ENCODE measurements at regions not wholly inside any gene's neighbourhood (a gene's known extent, or its start where the extent isn't known, plus 50 kb on each side); places are given as distances from the start of the nearest gene placed in this dataset.

DNA sequence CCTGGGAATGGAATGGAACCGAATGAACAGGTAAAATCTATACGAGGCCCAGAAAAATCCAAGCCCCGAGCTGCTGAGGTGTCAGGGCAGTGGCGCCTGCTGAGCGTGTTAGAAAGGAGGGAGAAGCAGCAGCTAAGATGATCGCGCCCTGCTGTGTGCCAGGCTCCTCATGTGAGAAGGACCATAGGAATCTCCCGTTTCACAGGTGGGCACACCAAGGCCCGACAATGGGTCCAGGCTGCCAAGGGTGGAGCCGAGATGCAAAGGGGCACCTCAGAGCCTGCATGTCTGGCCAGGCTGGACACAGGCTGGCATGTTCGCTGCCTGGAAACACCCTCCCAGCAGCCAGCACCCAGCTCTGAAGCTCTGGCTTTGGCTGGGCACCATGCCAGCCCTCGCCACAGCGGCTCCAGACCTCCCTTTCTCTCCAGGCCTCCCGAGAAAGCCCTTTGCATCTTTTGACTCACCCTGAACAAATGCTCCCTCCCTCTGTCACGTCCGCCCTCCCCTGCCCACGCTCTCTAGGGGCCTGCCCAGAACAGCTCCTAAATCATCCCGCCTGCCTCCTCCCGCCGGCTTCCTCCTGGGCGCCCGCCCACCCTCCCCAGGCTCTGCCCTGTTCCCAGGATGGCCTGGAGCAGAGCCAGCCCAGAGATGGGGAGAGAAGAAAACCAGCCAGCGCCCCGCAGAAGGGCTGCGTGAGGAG is 217.8 kb upstream of the GSE1 start:
- 43% methylated on average over 21 of the region's 25 CpGs for WGBS
- H3K4me1 ChIP-seq, result peaks cover 63% of the 10 kb centered on the region
- DNase-seq (ENCODE audit: low spot score in 2 of 2), result peak in 1 of 2 donors; percentile 85

DNA sequence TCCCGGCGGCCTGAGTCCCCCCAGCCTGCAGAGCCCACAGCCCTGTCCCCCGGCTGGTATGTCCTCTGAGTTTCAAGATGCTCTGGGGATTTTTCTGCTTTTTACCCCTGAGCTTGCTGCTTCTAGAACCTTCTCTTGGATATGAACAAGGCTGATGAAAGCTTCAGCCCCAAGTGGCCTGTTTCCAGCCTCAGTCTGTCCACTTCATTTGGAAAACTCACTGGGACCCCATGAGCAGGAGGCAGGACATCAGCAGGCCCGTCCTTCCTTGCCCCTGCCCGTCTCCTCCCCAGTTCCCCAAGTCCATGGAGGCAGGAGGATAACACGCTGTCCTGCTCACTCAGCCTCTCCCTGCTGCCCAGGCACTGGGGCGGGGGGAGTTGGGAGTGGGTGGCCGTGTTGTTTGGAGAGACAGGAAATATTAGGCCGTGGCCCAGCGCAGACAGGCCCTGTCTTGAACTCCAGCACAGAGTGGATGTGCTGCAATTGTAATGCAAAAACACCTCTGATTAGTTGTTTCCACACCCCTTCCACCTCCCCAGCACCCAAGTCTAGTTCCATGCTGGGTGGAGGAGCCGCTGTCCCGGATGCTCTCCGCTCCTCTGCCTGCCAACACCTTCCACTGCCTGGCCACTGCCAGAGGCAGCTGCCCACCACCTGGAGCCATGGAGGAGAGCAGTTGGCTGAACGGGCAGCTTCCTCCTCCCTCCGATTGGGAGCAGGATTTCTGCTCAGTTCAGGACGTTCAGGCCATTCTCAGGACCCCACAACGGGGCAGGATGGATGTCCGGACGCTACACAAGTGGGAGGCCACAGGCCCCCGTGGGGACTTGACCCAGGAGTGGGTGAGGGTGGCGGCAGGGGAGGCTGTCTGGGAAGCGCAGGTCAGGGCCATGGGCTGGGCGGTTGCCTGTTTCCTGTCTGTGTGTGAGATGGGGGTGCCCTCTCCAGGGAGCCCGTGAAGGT is 216.9 kb upstream of the GSE1 start:
- no peaks in the 10 kb centered on the region for H3K9me3 ChIP-seq
- H3K27ac ChIP-seq, result peak overlapping the region; percentile 74
- no peaks in the 10 kb centered on the region for H3K27me3 ChIP-seq
- DNase-seq (ENCODE audit: low spot score in 2 of 2), result peak in 1 of 2 donors; percentile 73
- no peaks in the 10 kb centered on the region for H3K36me3 ChIP-seq
- H3K4me3 ChIP-seq, result no peak overlapping the region
- H3K4me1 ChIP-seq, result peaks cover 54% of the 10 kb centered on the region
- WGBS, result 35% methylated on average over 18 of the region's 24 CpGs
- TF ChIP-seq, protein P1, sequence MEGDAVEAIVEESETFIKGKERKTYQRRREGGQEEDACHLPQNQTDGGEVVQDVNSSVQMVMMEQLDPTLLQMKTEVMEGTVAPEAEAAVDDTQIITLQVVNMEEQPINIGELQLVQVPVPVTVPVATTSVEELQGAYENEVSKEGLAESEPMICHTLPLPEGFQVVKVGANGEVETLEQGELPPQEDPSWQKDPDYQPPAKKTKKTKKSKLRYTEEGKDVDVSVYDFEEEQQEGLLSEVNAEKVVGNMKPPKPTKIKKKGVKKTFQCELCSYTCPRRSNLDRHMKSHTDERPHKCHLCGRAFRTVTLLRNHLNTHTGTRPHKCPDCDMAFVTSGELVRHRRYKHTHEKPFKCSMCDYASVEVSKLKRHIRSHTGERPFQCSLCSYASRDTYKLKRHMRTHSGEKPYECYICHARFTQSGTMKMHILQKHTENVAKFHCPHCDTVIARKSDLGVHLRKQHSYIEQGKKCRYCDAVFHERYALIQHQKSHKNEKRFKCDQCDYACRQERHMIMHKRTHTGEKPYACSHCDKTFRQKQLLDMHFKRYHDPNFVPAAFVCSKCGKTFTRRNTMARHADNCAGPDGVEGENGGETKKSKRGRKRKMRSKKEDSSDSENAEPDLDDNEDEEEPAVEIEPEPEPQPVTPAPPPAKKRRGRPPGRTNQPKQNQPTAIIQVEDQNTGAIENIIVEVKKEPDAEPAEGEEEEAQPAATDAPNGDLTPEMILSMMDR (IDR thresholded peaks at IDR 0.05), result no peak
- TF ChIP-seq POLR2A (IDR thresholded peaks at IDR 0.05) (no peak), EP300 (IDR thresholded peaks at IDR 0.05) (no peak), POLR2AphosphoS5 (IDR thresholded peaks at IDR 0.05) (no peak)

More for the DNA sequence above, 217.8 kb upstream of the GSE1 start:
- H3K27me3 ChIP-seq, result no peaks in the 10 kb centered on the region
- no peaks in the 10 kb centered on the region for H3K9me3 ChIP-seq
- TF ChIP-seq, protein P1 (IDR thresholded peaks at IDR 0.05), result no peak
- TF ChIP-seq POLR2AphosphoS5 (IDR thresholded peaks at IDR 0.05) (no peak), EP300 (IDR thresholded peaks at IDR 0.05) (no peak), POLR2A (IDR thresholded peaks at IDR 0.05) (no peak)
- no peaks in the 10 kb centered on the region for H3K36me3 ChIP-seq
- H3K4me3 ChIP-seq, result no peak overlapping the region
- H3K27ac ChIP-seq, result peak overlapping the region; percentile 74

DNA sequence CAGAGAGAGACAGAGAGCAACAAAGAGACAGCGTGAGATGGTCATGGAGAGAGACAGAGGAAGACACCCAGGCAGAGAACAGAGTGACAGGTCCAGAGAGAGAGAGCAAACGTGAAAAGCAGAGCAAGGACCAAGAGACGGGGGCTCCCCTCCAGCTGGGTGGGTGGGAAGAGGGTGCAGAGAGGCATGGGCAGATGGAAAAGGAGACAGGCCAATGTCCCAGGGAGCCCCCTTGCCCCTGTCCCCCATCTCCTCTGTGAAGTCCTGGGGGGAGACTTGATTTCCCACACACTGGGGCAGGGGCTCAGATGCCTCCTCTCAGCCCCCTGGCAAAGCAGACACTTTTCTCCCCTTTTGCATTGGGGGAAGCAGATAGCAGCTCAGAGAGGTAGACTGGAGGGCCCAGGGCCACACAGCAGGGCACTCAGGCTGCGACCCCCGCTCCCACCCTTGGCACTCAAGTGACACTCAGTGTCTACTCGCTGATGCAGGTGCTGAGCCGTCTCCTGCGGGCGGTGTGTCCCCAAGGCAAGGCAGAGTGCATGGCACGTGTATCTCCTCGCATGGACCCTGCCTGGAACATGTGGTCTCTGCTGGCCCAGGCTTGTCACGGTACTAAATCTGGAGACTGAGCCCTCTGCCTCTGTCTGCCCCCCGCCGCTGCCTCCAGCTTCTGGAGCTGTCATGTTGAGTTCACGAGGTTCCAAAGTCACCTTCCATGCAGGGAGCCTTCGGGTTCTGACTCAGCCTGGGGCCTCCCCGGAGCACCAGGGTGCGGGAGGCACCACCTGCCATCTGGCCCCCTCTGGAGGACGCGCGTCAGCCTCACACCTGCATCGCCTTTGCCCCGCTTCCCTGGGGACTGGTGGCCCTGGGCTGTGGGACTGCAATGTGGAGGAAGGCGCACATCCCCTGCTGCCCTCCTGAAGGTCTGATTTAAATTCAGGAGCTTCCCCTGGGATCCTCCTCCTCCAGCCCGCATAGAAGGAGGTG is 215.9 kb upstream of the GSE1 start:
- Histone ChIP-seq H3K4me3 (no peak overlapping the region), H3K27me3 (no peaks in the 10 kb centered on the region), H3K27ac (peak overlapping the region; percentile 74), H3K36me3 (no peaks in the 10 kb centered on the region), H3K4me1 (peaks cover 47% of the 10 kb centered on the region), H3K9me3 (no peaks in the 10 kb centered on the region)
- DNase-seq (ENCODE audit: low spot score in 2 of 2), result peak in 1 of 2 donors; percentile 60
- TF ChIP-seq, protein P1 (IDR thresholded peaks at IDR 0.05), result no peak
- TF ChIP-seq POLR2AphosphoS5 (IDR thresholded peaks at IDR 0.05), result no peak
- no peak for TF ChIP-seq POLR2A (IDR thresholded peaks at IDR 0.05)
- no peak for TF ChIP-seq EP300 (IDR thresholded peaks at IDR 0.05)
- WGBS, result 66% methylated on average over 17 of the region's 25 CpGs

DNA sequence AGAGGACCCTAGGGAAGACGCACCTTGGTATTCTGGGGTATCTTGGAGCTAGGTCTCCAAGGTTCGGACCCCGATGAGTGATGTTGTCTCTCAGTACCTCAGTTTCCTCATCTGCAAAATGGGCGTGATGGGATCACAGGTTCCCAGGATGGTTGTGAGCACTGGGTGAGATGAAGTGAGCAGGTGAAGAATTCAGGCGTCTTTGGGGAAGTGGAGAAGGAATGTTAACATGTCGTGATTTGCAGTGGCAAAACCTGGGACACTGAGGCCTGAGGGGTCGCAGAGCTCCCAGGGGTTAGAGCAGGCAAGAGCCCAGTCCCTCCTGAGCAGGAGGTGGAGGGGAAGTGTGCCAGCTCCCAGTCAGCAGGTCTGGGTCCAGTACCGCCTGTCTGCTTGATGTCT is 215.1 kb upstream of the GSE1 start:
- H3K27ac ChIP-seq, result no peak overlapping the region
- 97% methylated on average over 7 of the region's 8 CpGs for WGBS
- peak in 1 of 2 donors; percentile 38 for DNase-seq (ENCODE audit: low spot score in 2 of 2)

More for the DNA sequence above, 215.1 kb upstream of the GSE1 start:
- TF ChIP-seq EP300 (IDR thresholded peaks at IDR 0.05) (no peak), POLR2AphosphoS5 (IDR thresholded peaks at IDR 0.05) (no peak), POLR2A (IDR thresholded peaks at IDR 0.05) (no peak)
- TF ChIP-seq, protein P1 (IDR thresholded peaks at IDR 0.05), result no peak
- Histone ChIP-seq H3K9me3 (no peaks in the 10 kb centered on the region), H3K4me3 (no peak overlapping the region), H3K36me3 (no peaks in the 10 kb centered on the region), H3K27me3 (no peaks in the 10 kb centered on the region), H3K4me1 (peaks cover 45% of the 10 kb centered on the region)
